Ascending aorta (tissue), 2 donors: ENCODE measurements at regions not wholly inside any gene's neighbourhood (a gene's known extent, or its start where the extent isn't known, plus 50 kb on each side); places are given as distances from the start of the nearest gene placed in this dataset.
A peak's percentile ranks its signal among the peaks of the same experiment; 100 is the strongest.
"Not testable (repeated sequence)": the region's sequence is repeated elsewhere in the genome, so short reads cannot be mapped to it uniquely, and the experiment has no call there.

Experiments
- DNase-seq, 2 donors: peaks; one replicate each; pipeline ENCODE4 v3.0.0-alpha.2; 2019; ENCODE audit warnings: low spot score in 2 of 2
- H3K27ac ChIP-seq, 2 donors: fragments of 200-600 bp; sonication (generic); one replicate each; pipeline ENCODE4 v1.5.1; 2016 to 2017; ENCODE audit warnings: mild to moderate bottlenecking in 1 of 2
- H3K27me3 ChIP-seq: fragments of 200-600 bp; sonication (generic); one replicate; pipeline ENCODE4 v1.5.1; 2017
- H3K36me3 ChIP-seq, 2 donors: fragments of 200-600 bp; sonication (generic); one replicate each; pipeline ENCODE4 v1.5.1; 2016
- H3K4me1 ChIP-seq, 2 donors: fragments of 200-600 bp; sonication (generic); one replicate each; pipeline ENCODE4 v1.5.1; 2016 to 2017; ENCODE audit warnings: mild to moderate bottlenecking in 1 of 2
- H3K4me3 ChIP-seq, 2 donors: fragments of 200-600 bp; sonication (generic); one replicate each; pipeline ENCODE4 v1.5.1; 2016 to 2017; ENCODE audit warnings: mild to moderate bottlenecking in 1 of 2
- H3K9me3 ChIP-seq, 2 donors: fragments of 200-600 bp; sonication (generic); one replicate each; pipeline ENCODE4 v1.5.1; 2016
- CTCF ChIP-seq, 3 experiments: fragments of 200-600 bp in 2 of 3; fragments of 450-650 bp in 1 of 3; sonication (generic) in 2 of 3; IDR thresholded peaks; one replicate each; pipeline ENCODE4 v1.5.1; 2016 to 2019; ENCODE audit warnings: antibody characterized with exemption in 3 of 3, mild to moderate bottlenecking in 1 of 3, moderate library complexity in 1 of 3
- intact Hi-C: fragments of 100-400 bp; cut with DNase I; formaldehyde crosslinking; loops from one replicate; pipeline ENCODE4 v1.15.1; 2023

- H3K4me1 ChIP-seq: peaks cover 0 to 1% of the 10 kb centered on the region in 2 donors
- no peaks in the 10 kb centered on the region for H3K36me3 ChIP-seq
- no peak for DNase-seq
- H3K4me3 ChIP-seq: no peak overlapping the region
- no peaks in the 10 kb centered on the region for H3K27me3 ChIP-seq
- no peak overlapping the region for H3K27ac ChIP-seq
- H3K9me3 ChIP-seq: no peaks in the 10 kb centered on the region
- no peak for TF ChIP-seq CTCF (IDR thresholded peaks at IDR 0.05)
- intact Hi-C loops: no loop called here
These were observed 96.5 kb upstream of the PIP4K2A start for GRCh38 chr10:22810643-22811465.

- Histone ChIP-seq H3K4me1 (peaks cover 0 to 8% of the 10 kb centered on the region in 2 donors), H3K27ac (no peak overlapping the region), H3K4me3 (no peak overlapping the region), H3K36me3 (no peaks in the 10 kb centered on the region), H3K27me3 (no peaks in the 10 kb centered on the region), H3K9me3 (no peaks in the 10 kb centered on the region)
- intact Hi-C loops: no loop called here
- no peak for DNase-seq
- no peak for TF ChIP-seq CTCF (IDR thresholded peaks at IDR 0.05)
These were observed 92.9 kb upstream of the PIP4K2A start for GRCh38 chr10:22807238-22807637.

- no peaks in the 10 kb centered on the region for H3K27me3 ChIP-seq
- intact Hi-C loops: no loop called here
- no peaks in the 10 kb centered on the region for H3K36me3 ChIP-seq
- H3K9me3 ChIP-seq: no peaks in the 10 kb centered on the region
- peak; percentile 1 to 20 (median 11) for TF ChIP-seq CTCF (IDR thresholded peaks at IDR 0.05)
- peaks cover 0 to 8% of the 10 kb centered on the region in 2 donors for H3K4me1 ChIP-seq
- H3K27ac ChIP-seq: no peak overlapping the region
- no peak for DNase-seq
- no peak overlapping the region for H3K4me3 ChIP-seq
These were observed 90.9 kb upstream of the PIP4K2A start for GRCh38 chr10:22805304-22805703.

DNA sequence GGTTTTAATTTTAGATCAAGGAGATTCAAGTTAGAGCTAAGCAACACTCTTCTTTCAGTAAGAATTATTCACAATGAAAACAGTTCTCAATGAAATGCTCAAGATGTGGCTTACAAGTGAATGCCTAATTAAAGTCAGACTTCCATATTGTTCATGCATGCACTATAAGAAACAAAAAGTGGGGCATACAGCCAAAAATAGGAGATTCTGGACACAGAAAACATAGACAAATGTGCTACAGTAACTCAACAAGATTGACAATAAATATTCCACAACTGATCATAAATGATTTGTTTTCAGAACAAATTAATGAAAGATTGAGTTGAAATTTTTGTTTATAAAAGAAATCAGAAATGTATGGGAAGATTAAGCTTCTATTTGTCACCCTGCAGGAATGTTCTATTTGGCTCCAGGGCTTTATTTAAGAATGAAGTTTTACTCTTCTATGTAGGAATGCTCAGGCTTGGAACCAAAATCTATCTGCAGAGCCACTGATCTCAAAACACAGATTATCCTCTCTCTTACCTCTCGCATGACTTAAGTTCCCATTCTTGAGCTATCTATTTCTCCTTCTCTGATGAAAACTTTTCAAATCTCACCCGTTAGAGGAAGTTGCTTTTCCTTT, 89.0 kb upstream of the PIP4K2A start:
- Histone ChIP-seq H3K4me3 (no peak overlapping the region), H3K27me3 (no peaks in the 10 kb centered on the region), H3K27ac (no peak overlapping the region), H3K36me3 (no peaks in the 10 kb centered on the region), H3K9me3 (no peaks in the 10 kb centered on the region), H3K4me1 (peaks cover 0 to 8% of the 10 kb centered on the region in 2 donors)
- intact Hi-C loops: no loop called here
- no peak for TF ChIP-seq CTCF (IDR thresholded peaks at IDR 0.05)
- DNase-seq: no peak

- no peak for DNase-seq
- Histone ChIP-seq H3K4me3 (no peak overlapping the region), H3K27me3 (no peaks in the 10 kb centered on the region), H3K4me1 (peaks cover 0 to 8% of the 10 kb centered on the region in 2 donors), H3K36me3 (no peaks in the 10 kb centered on the region), H3K9me3 (no peaks in the 10 kb centered on the region), H3K27ac (no peak overlapping the region)
- TF ChIP-seq CTCF (IDR thresholded peaks at IDR 0.05): no peak
- intact Hi-C loops: no loop called here
These were observed 87.4 kb upstream of the PIP4K2A start for GRCh38 chr10:22801785-22802184.

GRCh38 chr10:22797796-22798195, 83.4 kb upstream of the PIP4K2A start:
- H3K4me1 ChIP-seq, H3K9me3 ChIP-seq, H3K36me3 ChIP-seq, H3K4me3 ChIP-seq, intact Hi-C loops, DNase-seq, H3K27me3 ChIP-seq, H3K27ac ChIP-seq: not testable (repeated sequence)
